ENCODE measurements at regions not wholly inside any gene's neighbourhood (a gene's known extent, or its start where the extent isn't known, plus 50 kb on each side); places are given as distances from the start of the nearest gene placed in this dataset.

- Histone ChIP-seq H3K4me2 (ENCODE audit: insufficient read depth in 1 of 2, low read depth in 2 of 2, low read length in 2 of 2) (no peak overlapping the region), H3K14ac (ENCODE audit: insufficient read length) (no peak overlapping the region), H2BK5ac (ENCODE audit: low read depth, low read length) (no peak overlapping the region), H3K79me1 (ENCODE audit: low read depth, low read length) (no peaks in the 10 kb centered on the region), H3K23ac (ENCODE audit: insufficient read length) (no peak overlapping the region), H3K79me2 (ENCODE audit: control insufficient read depth in 1 of 2, insufficient read depth in 2 of 2, low read length in 2 of 2) (no peaks in the 10 kb centered on the region), H4K8ac (ENCODE audit: extremely low read depth, insufficient read depth, low read length) (no peak overlapping the region), H3K27ac (ENCODE audit: low read depth, low read length) (no peak overlapping the region), H3K4me1 (replicated peaks in 1 of 4; ENCODE audit: control insufficient read depth in 3 of 4, insufficient read depth in 4 of 4, low read length in 3 of 4) (no peaks in the 10 kb centered on the region), H2BK12ac (ENCODE audit: low read depth, low read length) (no peak overlapping the region), H3K27me3 (replicated peaks in 1 of 4; ENCODE audit: control insufficient read depth in 3 of 4, extremely low read depth in 1 of 4, insufficient read depth in 3 of 4, low read length in 3 of 4) (no peaks in the 10 kb centered on the region), H2AFZ (ENCODE audit: low read length) (no peak overlapping the region), H3K4ac (replicated peaks; ENCODE audit: insufficient read length, low read depth, low read length) (no peak overlapping the region), H2AK5ac (ENCODE audit: low read depth, low read length) (no peak overlapping the region), H3K36me3 (ENCODE audit: control insufficient read depth in 2 of 4, insufficient read depth in 4 of 4, low read length in 3 of 4) (no peaks in the 10 kb centered on the region; a peak in 1 of 8 replicates), H3K4me3 (ENCODE audit: extremely low read depth in 1 of 4, insufficient read depth in 2 of 4, low read depth in 3 of 4, low read length in 4 of 4) (no peak overlapping the region), H4K5ac (ENCODE audit: insufficient read length, low read depth, low read length) (no peak overlapping the region), H2BK15ac (ENCODE audit: low read length) (no peak overlapping the region), H4K91ac (replicated peaks; ENCODE audit: insufficient read length, low read length) (no peak overlapping the region), H3K9me3 (ENCODE audit: insufficient read depth in 2 of 2, low read depth in 1 of 2, low read length in 1 of 2) (peaks cover 45 to 54% of the 10 kb centered on the region in 2 experiments), H2BK120ac (replicated peaks; ENCODE audit: low read depth, low read length) (no peak overlapping the region), H3K23me2 (ENCODE audit: low read depth, low read length) (peaks cover 21% of the 10 kb centered on the region; the same call in 1 of the 2 replicates), H3K56ac (replicated peaks; ENCODE audit: insufficient read length, low read depth, low read length) (peak overlapping the region; percentile 99), H3K18ac (ENCODE audit: extremely low read depth, low read length) (no peak overlapping the region), H4K20me1 (replicated peaks in 1 of 2; ENCODE audit: control insufficient read depth in 1 of 2, insufficient read depth in 2 of 2, low read length in 2 of 2) (peaks cover 0 to 8% of the 10 kb centered on the region in 2 experiments), H2BK20ac (ENCODE audit: low read length) (no peak overlapping the region), H3K9ac (replicated peaks in 1 of 4; ENCODE audit: extremely low read depth in 1 of 4, low read depth in 3 of 4, low read length in 3 of 4) (no peak overlapping the region)
- 72 to 100% methylated on average over 3 of the region's 3 CpGs for WGBS, 2 experiments (ENCODE audit: extremely low coverage in 1 of 2, insufficient coverage in 1 of 2, insufficient read length in 1 of 2, insufficient replicate concordance in 2 of 2, low coverage in 1 of 2, low lambda C conversion rate in 2 of 2, missing lambda C conversion rate in 1 of 2)
- DNase-seq (ENCODE audit: low read depth in 1 of 2, low spot score in 2 of 2), result no peak
- TF ChIP-seq SIN3A (conservative IDR thresholded peaks at IDR 0.05 in 1 of 2, IDR thresholded peaks at IDR 0.05 in 1 of 2; ENCODE audit: low read depth in 1 of 2, low read length in 2 of 2) (no peak), KDM5A (IDR thresholded peaks at IDR 0.05; ENCODE audit: low read length) (no peak), ATF3 (IDR thresholded peaks at IDR 0.05; ENCODE audit: insufficient read depth, low read depth, low read length) (no peak), RFX5 (IDR thresholded peaks at IDR 0.05; ENCODE audit: borderline replicate concordance, low read depth, low read length) (no peak), HDAC2 (IDR thresholded peaks at IDR 0.05; ENCODE audit: borderline replicate concordance in 1 of 2, low read depth in 2 of 2, low read length in 2 of 2) (no peak)
- ChIA-PET CTCF (ENCODE audit: partially characterized antibody) (no interaction called here), POLR2A (ENCODE audit: partially characterized antibody) (no interaction called here)
- no peak for FAIRE-seq
Observed at GRCh38 chr14:105690671-105691070, 164.3 kb downstream of the TMEM121 start.

Data from H1 (cell line).